ENCODE measurements at regions not wholly inside any gene's neighbourhood (a gene's known extent, or its start where the extent isn't known, plus 50 kb on each side); places are given as distances from the start of the nearest gene placed in this dataset.

DNA sequence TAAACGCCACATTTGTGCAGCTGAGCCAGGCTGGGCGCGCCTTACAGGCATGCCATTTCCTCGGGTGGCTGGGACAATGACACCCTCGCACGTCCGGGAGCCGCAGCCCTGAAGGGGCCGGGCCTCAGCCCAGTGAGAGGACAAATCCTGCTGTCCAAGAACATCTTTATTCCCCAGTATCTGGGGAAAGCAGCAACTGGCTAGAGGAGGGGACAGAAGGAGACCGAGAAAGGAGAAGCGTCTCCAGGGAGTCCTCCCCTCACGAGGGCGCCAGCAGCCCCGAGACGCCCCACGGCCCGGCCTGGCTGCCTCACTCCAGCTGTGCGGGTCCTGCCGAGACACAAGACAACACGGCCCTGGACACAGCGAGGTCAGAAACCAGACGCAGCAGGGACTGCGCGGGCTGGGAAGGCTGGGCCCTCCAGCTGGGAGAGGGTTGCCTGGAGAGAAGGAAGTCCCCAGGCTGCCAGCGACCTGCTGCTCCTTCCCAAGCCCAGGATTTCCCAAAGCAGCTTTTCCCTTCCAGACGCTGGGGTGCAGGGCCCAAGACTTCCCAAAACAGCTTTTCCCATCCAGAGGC, 130.2 kb downstream of the CHSY1 start:
- TF ChIP-seq GABPA (IDR thresholded peaks at IDR 0.05; ENCODE audit: low read depth) (no peak), SPI1 (IDR thresholded peaks at IDR 0.05; ENCODE audit: borderline replicate concordance, low read depth) (no peak), POLR2AphosphoS5 (IDR thresholded peaks at IDR 0.05; ENCODE audit: low read depth) (no peak)
- TF ChIP-seq, protein P1, sequence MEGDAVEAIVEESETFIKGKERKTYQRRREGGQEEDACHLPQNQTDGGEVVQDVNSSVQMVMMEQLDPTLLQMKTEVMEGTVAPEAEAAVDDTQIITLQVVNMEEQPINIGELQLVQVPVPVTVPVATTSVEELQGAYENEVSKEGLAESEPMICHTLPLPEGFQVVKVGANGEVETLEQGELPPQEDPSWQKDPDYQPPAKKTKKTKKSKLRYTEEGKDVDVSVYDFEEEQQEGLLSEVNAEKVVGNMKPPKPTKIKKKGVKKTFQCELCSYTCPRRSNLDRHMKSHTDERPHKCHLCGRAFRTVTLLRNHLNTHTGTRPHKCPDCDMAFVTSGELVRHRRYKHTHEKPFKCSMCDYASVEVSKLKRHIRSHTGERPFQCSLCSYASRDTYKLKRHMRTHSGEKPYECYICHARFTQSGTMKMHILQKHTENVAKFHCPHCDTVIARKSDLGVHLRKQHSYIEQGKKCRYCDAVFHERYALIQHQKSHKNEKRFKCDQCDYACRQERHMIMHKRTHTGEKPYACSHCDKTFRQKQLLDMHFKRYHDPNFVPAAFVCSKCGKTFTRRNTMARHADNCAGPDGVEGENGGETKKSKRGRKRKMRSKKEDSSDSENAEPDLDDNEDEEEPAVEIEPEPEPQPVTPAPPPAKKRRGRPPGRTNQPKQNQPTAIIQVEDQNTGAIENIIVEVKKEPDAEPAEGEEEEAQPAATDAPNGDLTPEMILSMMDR (IDR thresholded peaks at IDR 0.05; ENCODE audit: insufficient read depth, low read length) = no peak
- TF ChIP-seq, protein P2, sequence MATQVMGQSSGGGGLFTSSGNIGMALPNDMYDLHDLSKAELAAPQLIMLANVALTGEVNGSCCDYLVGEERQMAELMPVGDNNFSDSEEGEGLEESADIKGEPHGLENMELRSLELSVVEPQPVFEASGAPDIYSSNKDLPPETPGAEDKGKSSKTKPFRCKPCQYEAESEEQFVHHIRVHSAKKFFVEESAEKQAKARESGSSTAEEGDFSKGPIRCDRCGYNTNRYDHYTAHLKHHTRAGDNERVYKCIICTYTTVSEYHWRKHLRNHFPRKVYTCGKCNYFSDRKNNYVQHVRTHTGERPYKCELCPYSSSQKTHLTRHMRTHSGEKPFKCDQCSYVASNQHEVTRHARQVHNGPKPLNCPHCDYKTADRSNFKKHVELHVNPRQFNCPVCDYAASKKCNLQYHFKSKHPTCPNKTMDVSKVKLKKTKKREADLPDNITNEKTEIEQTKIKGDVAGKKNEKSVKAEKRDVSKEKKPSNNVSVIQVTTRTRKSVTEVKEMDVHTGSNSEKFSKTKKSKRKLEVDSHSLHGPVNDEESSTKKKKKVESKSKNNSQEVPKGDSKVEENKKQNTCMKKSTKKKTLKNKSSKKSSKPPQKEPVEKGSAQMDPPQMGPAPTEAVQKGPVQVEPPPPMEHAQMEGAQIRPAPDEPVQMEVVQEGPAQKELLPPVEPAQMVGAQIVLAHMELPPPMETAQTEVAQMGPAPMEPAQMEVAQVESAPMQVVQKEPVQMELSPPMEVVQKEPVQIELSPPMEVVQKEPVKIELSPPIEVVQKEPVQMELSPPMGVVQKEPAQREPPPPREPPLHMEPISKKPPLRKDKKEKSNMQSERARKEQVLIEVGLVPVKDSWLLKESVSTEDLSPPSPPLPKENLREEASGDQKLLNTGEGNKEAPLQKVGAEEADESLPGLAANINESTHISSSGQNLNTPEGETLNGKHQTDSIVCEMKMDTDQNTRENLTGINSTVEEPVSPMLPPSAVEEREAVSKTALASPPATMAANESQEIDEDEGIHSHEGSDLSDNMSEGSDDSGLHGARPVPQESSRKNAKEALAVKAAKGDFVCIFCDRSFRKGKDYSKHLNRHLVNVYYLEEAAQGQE (IDR thresholded peaks at IDR 0.05; ENCODE audit: insufficient replicate concordance, low read depth) = no peak
- no peaks in the 10 kb centered on the region for H3K27me3 ChIP-seq (ENCODE audit: insufficient read depth, poor library complexity, severe bottlenecking)
- DNase-seq (ENCODE audit: low read depth in 1 of 2, low spot score in 1 of 2) = peak in 1 of 2 experiments; percentile 70
- H3K4me3 ChIP-seq (replicated peaks; ENCODE audit: insufficient read depth, low read length) = no peak overlapping the region
- H3K27ac ChIP-seq (replicated peaks) = no peak overlapping the region

DNA sequence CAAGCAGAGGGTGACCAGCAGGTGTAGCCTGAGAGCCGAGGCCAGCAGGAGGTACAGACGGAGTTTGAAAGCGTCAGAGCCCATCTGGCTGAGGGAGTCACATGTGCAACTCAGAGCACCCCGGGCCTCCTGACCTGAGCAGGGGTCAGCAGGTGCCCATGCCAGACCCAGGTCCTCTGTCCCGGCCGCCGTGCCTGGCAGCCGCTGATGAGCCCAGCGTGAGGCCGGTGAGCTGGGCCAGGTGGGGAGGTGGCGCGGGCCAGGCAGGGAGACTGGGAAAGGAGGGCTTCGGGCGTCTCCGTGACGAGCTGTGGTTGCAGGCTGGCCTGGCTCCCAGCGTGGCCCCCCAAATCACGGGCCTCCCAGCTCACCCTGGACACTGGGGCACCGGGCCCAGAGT, 130.9 kb downstream of the CHSY1 start:
- no peak for TF ChIP-seq SPI1 (IDR thresholded peaks at IDR 0.05; ENCODE audit: borderline replicate concordance, low read depth)
- TF ChIP-seq, protein P2 (IDR thresholded peaks at IDR 0.05; ENCODE audit: insufficient replicate concordance, low read depth) = no peak
- TF ChIP-seq, protein P1 (IDR thresholded peaks at IDR 0.05; ENCODE audit: insufficient read depth, low read length) = no peak
- TF ChIP-seq GABPA (IDR thresholded peaks at IDR 0.05; ENCODE audit: low read depth) = no peak
- TF ChIP-seq POLR2AphosphoS5 (IDR thresholded peaks at IDR 0.05; ENCODE audit: low read depth) = no peak
- Histone ChIP-seq H3K27ac (replicated peaks) (no peak overlapping the region), H3K4me3 (replicated peaks; ENCODE audit: insufficient read depth, low read length) (no peak overlapping the region), H3K27me3 (ENCODE audit: insufficient read depth, poor library complexity, severe bottlenecking) (no peaks in the 10 kb centered on the region)
- DNase-seq (ENCODE audit: low read depth in 1 of 2, low spot score in 1 of 2) = no peak

DNA sequence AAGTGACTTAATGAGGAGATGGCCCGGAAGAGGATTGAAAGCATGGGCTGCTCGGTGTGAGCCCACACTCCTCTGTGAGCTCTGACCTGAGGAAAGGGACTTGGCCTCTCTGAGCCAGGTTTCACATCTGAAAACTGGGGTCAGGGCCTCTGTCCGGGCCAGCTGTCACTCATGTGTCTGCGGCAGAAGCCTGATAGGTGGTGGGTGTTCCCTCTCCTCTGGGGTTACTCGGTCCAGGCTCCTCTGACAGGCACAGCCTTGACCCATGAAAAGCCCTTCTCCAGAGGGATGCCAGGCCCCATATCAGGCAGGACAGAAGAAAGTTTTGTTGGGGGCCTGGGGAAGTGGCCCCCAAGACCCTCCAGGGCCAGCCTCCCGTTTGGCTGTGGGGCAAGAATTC, 131.4 kb downstream of the CHSY1 start:
- TF ChIP-seq GABPA (IDR thresholded peaks at IDR 0.05; ENCODE audit: low read depth) (no peak), SPI1 (IDR thresholded peaks at IDR 0.05; ENCODE audit: borderline replicate concordance, low read depth) (no peak), POLR2AphosphoS5 (IDR thresholded peaks at IDR 0.05; ENCODE audit: low read depth) (no peak)
- TF ChIP-seq, protein P1 (IDR thresholded peaks at IDR 0.05; ENCODE audit: insufficient read depth, low read length) = no peak
- TF ChIP-seq, protein P2 (IDR thresholded peaks at IDR 0.05; ENCODE audit: insufficient replicate concordance, low read depth) = no peak
- DNase-seq (ENCODE audit: low read depth in 1 of 2, low spot score in 1 of 2) = no peak
- Histone ChIP-seq H3K27me3 (ENCODE audit: insufficient read depth, poor library complexity, severe bottlenecking) (no peaks in the 10 kb centered on the region), H3K4me3 (replicated peaks; ENCODE audit: insufficient read depth, low read length) (no peak overlapping the region), H3K27ac (replicated peaks) (no peak overlapping the region)
